Left lobe of liver (tissue), 2 donors: ENCODE measurements at regions not wholly inside any gene's neighbourhood (a gene's known extent, or its start where the extent isn't known, plus 50 kb on each side); places are given as distances from the start of the nearest gene placed in this dataset.

Experiments
- ATAC-seq: fragments of 200-7000 bp; cut with Tn5 transposase; one replicate; pipeline ENCODE4 v1.9.1; 2020; ENCODE audit warnings: mild to moderate bottlenecking, moderate library complexity
- DNase-seq: peaks from one replicate; pipeline ENCODE4 v3.0.0-alpha.2; 2020; ENCODE audit warnings: low spot score
- donor health status: DM: no; HTN: no; CAD: no; lungs with moderate emphysema.
- donor health status: DM: no; HTN: yes; CAD: no.

GRCh38 chr9:94159069-94159939, 75.0 kb downstream of the PTPDC1 start:
- DNase-seq, result peak; percentile 21
- no peak for ATAC-seq

- no peak for ATAC-seq
- no peak for DNase-seq
Measured at GRCh38 chr9:94160594-94161501, 76.6 kb downstream of the PTPDC1 start.

GRCh38 chr9:94161673-94162072, 77.4 kb downstream of the PTPDC1 start:
- DNase-seq (no peak), ATAC-seq (no peak)

GRCh38 chr9:94164806-94165549, 80.7 kb downstream of the PTPDC1 start:
- DNase-seq, result no peak
- no peak for ATAC-seq

- ATAC-seq (peak; percentile 88), DNase-seq (peak; percentile 98)
Measured at GRCh38 chr9:94165592-94166235, 81.5 kb downstream of the PTPDC1 start.

- peak; percentile 81 for ATAC-seq
- peak; percentile 97 for DNase-seq
Measured at GRCh38 chr9:94166236-94166975, 82.1 kb downstream of the PTPDC1 start.

- ATAC-seq, result no peak
Measured at GRCh38 chr9:94166976-94167346, 82.7 kb downstream of the PTPDC1 start.

GRCh38 chr9:94167376-94167890, 83.2 kb downstream of the PTPDC1 start:
- DNase-seq (no peak), ATAC-seq (no peak)

More at GRCh38 chr9:94166976-94167346, 82.7 kb downstream of the PTPDC1 start:
- no peak for DNase-seq

- DNase-seq (no peak), ATAC-seq (no peak)
Measured at GRCh38 chr9:94168203-94169000, 84.1 kb downstream of the PTPDC1 start.

- no peak for DNase-seq
- ATAC-seq, result no peak
Measured at GRCh38 chr9:94169968-94170367, 85.7 kb downstream of the PTPDC1 start.

- ATAC-seq (no peak), DNase-seq (no peak)
Measured at GRCh38 chr9:94173632-94174031, 85.5 kb upstream of the ZNF169 start.

- DNase-seq, result no peak
- no peak for ATAC-seq
Measured at GRCh38 chr9:94174164-94174563, 84.9 kb upstream of the ZNF169 start.

- DNase-seq (no peak), ATAC-seq (no peak)
Measured at GRCh38 chr9:94175669-94176068, 83.4 kb upstream of the ZNF169 start.

- no peak for ATAC-seq
Measured at GRCh38 chr9:94176608-94177007, 82.5 kb upstream of the ZNF169 start.

GRCh38 chr9:94178927-94179326, 80.2 kb upstream of the ZNF169 start:
- no peak for DNase-seq

More at GRCh38 chr9:94176608-94177007, 82.5 kb upstream of the ZNF169 start:
- no peak for DNase-seq

GRCh38 chr9:94181408-94182181, 77.5 kb upstream of the ZNF169 start:
- ATAC-seq (no peak), DNase-seq (no peak)

More at GRCh38 chr9:94178927-94179326, 80.2 kb upstream of the ZNF169 start:
- ATAC-seq, result no peak

- ATAC-seq (no peak), DNase-seq (no peak)
Measured at GRCh38 chr9:94182532-94182931, 76.6 kb upstream of the ZNF169 start.
